ENCODE measurements at regions not wholly inside any gene's neighbourhood (a gene's known extent, or its start where the extent isn't known, plus 50 kb on each side); places are given as distances from the start of the nearest gene placed in this dataset.

- TF ChIP-seq, protein P1, sequence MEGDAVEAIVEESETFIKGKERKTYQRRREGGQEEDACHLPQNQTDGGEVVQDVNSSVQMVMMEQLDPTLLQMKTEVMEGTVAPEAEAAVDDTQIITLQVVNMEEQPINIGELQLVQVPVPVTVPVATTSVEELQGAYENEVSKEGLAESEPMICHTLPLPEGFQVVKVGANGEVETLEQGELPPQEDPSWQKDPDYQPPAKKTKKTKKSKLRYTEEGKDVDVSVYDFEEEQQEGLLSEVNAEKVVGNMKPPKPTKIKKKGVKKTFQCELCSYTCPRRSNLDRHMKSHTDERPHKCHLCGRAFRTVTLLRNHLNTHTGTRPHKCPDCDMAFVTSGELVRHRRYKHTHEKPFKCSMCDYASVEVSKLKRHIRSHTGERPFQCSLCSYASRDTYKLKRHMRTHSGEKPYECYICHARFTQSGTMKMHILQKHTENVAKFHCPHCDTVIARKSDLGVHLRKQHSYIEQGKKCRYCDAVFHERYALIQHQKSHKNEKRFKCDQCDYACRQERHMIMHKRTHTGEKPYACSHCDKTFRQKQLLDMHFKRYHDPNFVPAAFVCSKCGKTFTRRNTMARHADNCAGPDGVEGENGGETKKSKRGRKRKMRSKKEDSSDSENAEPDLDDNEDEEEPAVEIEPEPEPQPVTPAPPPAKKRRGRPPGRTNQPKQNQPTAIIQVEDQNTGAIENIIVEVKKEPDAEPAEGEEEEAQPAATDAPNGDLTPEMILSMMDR (IDR thresholded peaks at IDR 0.05; ENCODE audit: low read length), result no peak
- no peak for TF ChIP-seq EZH2 (IDR thresholded peaks at IDR 0.05; ENCODE audit: borderline replicate concordance, low read length)
Measured at GRCh38 chrX:128309311-128309710, 257.1 kb upstream of the ACTRT1 start.

Measured in OCI-LY1 (cell line).